Prostate gland (tissue), 2 donors: ENCODE measurements at regions not wholly inside any gene's neighbourhood (a gene's known extent, or its start where the extent isn't known, plus 50 kb on each side); places are given as distances from the start of the nearest gene placed in this dataset.

Experiments used
- POLR2A ChIP-seq: fragments of 450-650 bp; IDR thresholded peaks from one replicate; pipeline ENCODE4 v1.6.1; 2016; ENCODE audit warnings: antibody characterized with exemption, mild to moderate bottlenecking
- POLR2AphosphoS5 ChIP-seq: sonication (generic); formaldehyde crosslinking; IDR thresholded peaks from one replicate; pipeline ENCODE4 v1.6.1; 2017; ENCODE audit warnings: antibody characterized with exemption
- TF ChIP-seq, protein P1 (sequence below), 4 experiments: fragments of 200-600 bp in 2 of 4; fragments of 450-650 bp in 2 of 4; sonication (generic) in 2 of 4; IDR thresholded peaks; 1 replicate in 3 of 4; 2 replicates in 1 of 4; pipeline ENCODE4 v1.5.1; 2016 to 2019; ENCODE audit warnings: antibody characterized with exemption in 4 of 4, mild to moderate bottlenecking in 2 of 4, moderate library complexity in 2 of 4

GRCh38 chr12:22851532-22851931 is 226.6 kb downstream of the ETNK1 start:
- TF ChIP-seq, protein P1, sequence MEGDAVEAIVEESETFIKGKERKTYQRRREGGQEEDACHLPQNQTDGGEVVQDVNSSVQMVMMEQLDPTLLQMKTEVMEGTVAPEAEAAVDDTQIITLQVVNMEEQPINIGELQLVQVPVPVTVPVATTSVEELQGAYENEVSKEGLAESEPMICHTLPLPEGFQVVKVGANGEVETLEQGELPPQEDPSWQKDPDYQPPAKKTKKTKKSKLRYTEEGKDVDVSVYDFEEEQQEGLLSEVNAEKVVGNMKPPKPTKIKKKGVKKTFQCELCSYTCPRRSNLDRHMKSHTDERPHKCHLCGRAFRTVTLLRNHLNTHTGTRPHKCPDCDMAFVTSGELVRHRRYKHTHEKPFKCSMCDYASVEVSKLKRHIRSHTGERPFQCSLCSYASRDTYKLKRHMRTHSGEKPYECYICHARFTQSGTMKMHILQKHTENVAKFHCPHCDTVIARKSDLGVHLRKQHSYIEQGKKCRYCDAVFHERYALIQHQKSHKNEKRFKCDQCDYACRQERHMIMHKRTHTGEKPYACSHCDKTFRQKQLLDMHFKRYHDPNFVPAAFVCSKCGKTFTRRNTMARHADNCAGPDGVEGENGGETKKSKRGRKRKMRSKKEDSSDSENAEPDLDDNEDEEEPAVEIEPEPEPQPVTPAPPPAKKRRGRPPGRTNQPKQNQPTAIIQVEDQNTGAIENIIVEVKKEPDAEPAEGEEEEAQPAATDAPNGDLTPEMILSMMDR (IDR thresholded peaks at IDR 0.05): no peak
- no peak for TF ChIP-seq POLR2AphosphoS5
- no peak for TF ChIP-seq POLR2A
